ENCODE measurements at regions not wholly inside any gene's neighbourhood (a gene's known extent, or its start where the extent isn't known, plus 50 kb on each side); places are given as distances from the start of the nearest gene placed in this dataset.

- Histone ChIP-seq H3K36me3 (ENCODE audit: control insufficient read depth in 1 of 2, insufficient read depth in 2 of 2, low read length in 2 of 2) (no peaks in the 10 kb centered on the region), H3K27me3 (ENCODE audit: control insufficient read depth in 1 of 2, insufficient read depth in 2 of 2, low read length in 2 of 2) (no peaks in the 10 kb centered on the region), H3K4me3 (ENCODE audit: low read depth in 1 of 2, low read length in 2 of 2) (no peak overlapping the region), H3K4me1 (ENCODE audit: control insufficient read depth in 1 of 2, insufficient read depth in 2 of 2, low read length in 2 of 2) (peaks cover 5 to 13% of the 10 kb centered on the region in 2 donors), H3K9ac (ENCODE audit: low read depth in 1 of 2, low read length in 2 of 2) (no peak overlapping the region), H3K9me3 (ENCODE audit: control insufficient read depth in 1 of 2, low read length in 2 of 2) (no peaks in the 10 kb centered on the region), H3K27ac (ENCODE audit: low read depth, low read length) (no peak overlapping the region)
These were observed 200.7 kb upstream of the PWP1 start for GRCh38 chr12:107484941-107485340.

- Histone ChIP-seq H3K27me3 (ENCODE audit: control insufficient read depth in 1 of 2, insufficient read depth in 2 of 2, low read length in 2 of 2) (no peaks in the 10 kb centered on the region), H3K4me1 (ENCODE audit: control insufficient read depth in 1 of 2, insufficient read depth in 2 of 2, low read length in 2 of 2) (peaks cover 5 to 18% of the 10 kb centered on the region in 2 donors), H3K9ac (ENCODE audit: low read depth in 1 of 2, low read length in 2 of 2) (no peak overlapping the region), H3K9me3 (ENCODE audit: control insufficient read depth in 1 of 2, low read length in 2 of 2) (no peaks in the 10 kb centered on the region), H3K4me3 (ENCODE audit: low read depth in 1 of 2, low read length in 2 of 2) (no peak overlapping the region), H3K27ac (ENCODE audit: low read depth, low read length) (no peak overlapping the region), H3K36me3 (ENCODE audit: control insufficient read depth in 1 of 2, insufficient read depth in 2 of 2, low read length in 2 of 2) (no peaks in the 10 kb centered on the region)
These were observed 199.9 kb upstream of the PWP1 start for GRCh38 chr12:107485731-107486130.

GRCh38 chr12:107486140-107486892, 199.3 kb upstream of the PWP1 start:
- Histone ChIP-seq H3K4me3 (ENCODE audit: low read depth in 1 of 2, low read length in 2 of 2) (no peak overlapping the region), H3K9ac (ENCODE audit: low read depth in 1 of 2, low read length in 2 of 2) (no peak overlapping the region), H3K27ac (ENCODE audit: low read depth, low read length) (no peak overlapping the region), H3K36me3 (ENCODE audit: control insufficient read depth in 1 of 2, insufficient read depth in 2 of 2, low read length in 2 of 2) (no peaks in the 10 kb centered on the region), H3K27me3 (ENCODE audit: control insufficient read depth in 1 of 2, insufficient read depth in 2 of 2, low read length in 2 of 2) (no peaks in the 10 kb centered on the region), H3K4me1 (ENCODE audit: control insufficient read depth in 1 of 2, insufficient read depth in 2 of 2, low read length in 2 of 2) (peaks cover 5 to 24% of the 10 kb centered on the region in 2 donors), H3K9me3 (ENCODE audit: control insufficient read depth in 1 of 2, low read length in 2 of 2) (no peaks in the 10 kb centered on the region)

- H3K9me3 ChIP-seq (ENCODE audit: control insufficient read depth in 1 of 2, low read length in 2 of 2) = no peaks in the 10 kb centered on the region
- H3K36me3 ChIP-seq (ENCODE audit: control insufficient read depth in 1 of 2, insufficient read depth in 2 of 2, low read length in 2 of 2) = no peaks in the 10 kb centered on the region
- H3K27me3 ChIP-seq (ENCODE audit: control insufficient read depth in 1 of 2, insufficient read depth in 2 of 2, low read length in 2 of 2) = no peaks in the 10 kb centered on the region
- peaks cover 6 to 27% of the 10 kb centered on the region in 2 donors for H3K4me1 ChIP-seq (ENCODE audit: control insufficient read depth in 1 of 2, insufficient read depth in 2 of 2, low read length in 2 of 2)
- no peak overlapping the region for H3K4me3 ChIP-seq (ENCODE audit: low read depth in 1 of 2, low read length in 2 of 2)
- no peak overlapping the region for H3K9ac ChIP-seq (ENCODE audit: low read depth in 1 of 2, low read length in 2 of 2)
- H3K27ac ChIP-seq (ENCODE audit: low read depth, low read length) = no peak overlapping the region
These were observed 198.5 kb upstream of the PWP1 start for GRCh38 chr12:107487011-107487680.

- Histone ChIP-seq H3K4me3 (ENCODE audit: low read depth in 1 of 2, low read length in 2 of 2) (no peak overlapping the region), H3K9ac (ENCODE audit: low read depth in 1 of 2, low read length in 2 of 2) (no peak overlapping the region), H3K36me3 (ENCODE audit: control insufficient read depth in 1 of 2, insufficient read depth in 2 of 2, low read length in 2 of 2) (no peaks in the 10 kb centered on the region), H3K27me3 (ENCODE audit: control insufficient read depth in 1 of 2, insufficient read depth in 2 of 2, low read length in 2 of 2) (no peaks in the 10 kb centered on the region), H3K4me1 (ENCODE audit: control insufficient read depth in 1 of 2, insufficient read depth in 2 of 2, low read length in 2 of 2) (peaks cover 21 to 42% of the 10 kb centered on the region in 2 donors), H3K27ac (ENCODE audit: low read depth, low read length) (no peak overlapping the region), H3K9me3 (ENCODE audit: control insufficient read depth in 1 of 2, low read length in 2 of 2) (no peaks in the 10 kb centered on the region)
These were observed 196.9 kb upstream of the PWP1 start for GRCh38 chr12:107488666-107489065.

- Histone ChIP-seq H3K4me3 (ENCODE audit: low read depth in 1 of 2, low read length in 2 of 2) (no peak overlapping the region), H3K27ac (ENCODE audit: low read depth, low read length) (no peak overlapping the region), H3K9ac (ENCODE audit: low read depth in 1 of 2, low read length in 2 of 2) (no peak overlapping the region), H3K27me3 (ENCODE audit: control insufficient read depth in 1 of 2, insufficient read depth in 2 of 2, low read length in 2 of 2) (no peaks in the 10 kb centered on the region), H3K4me1 (ENCODE audit: control insufficient read depth in 1 of 2, insufficient read depth in 2 of 2, low read length in 2 of 2) (peaks cover 29 to 49% of the 10 kb centered on the region in 2 donors), H3K9me3 (ENCODE audit: control insufficient read depth in 1 of 2, low read length in 2 of 2) (no peaks in the 10 kb centered on the region), H3K36me3 (ENCODE audit: control insufficient read depth in 1 of 2, insufficient read depth in 2 of 2, low read length in 2 of 2) (no peaks in the 10 kb centered on the region)
These were observed 195.6 kb upstream of the PWP1 start for GRCh38 chr12:107490010-107490409.

- no peak overlapping the region for H3K27ac ChIP-seq (ENCODE audit: low read depth, low read length)
- H3K4me1 ChIP-seq (ENCODE audit: control insufficient read depth in 1 of 2, insufficient read depth in 2 of 2, low read length in 2 of 2) = peaks cover 24 to 41% of the 10 kb centered on the region in 2 donors
- no peaks in the 10 kb centered on the region for H3K36me3 ChIP-seq (ENCODE audit: control insufficient read depth in 1 of 2, insufficient read depth in 2 of 2, low read length in 2 of 2)
These were observed 193.7 kb upstream of the PWP1 start for GRCh38 chr12:107491856-107492255.

GRCh38 chr12:107492393-107493134, 193.0 kb upstream of the PWP1 start:
- Histone ChIP-seq H3K9ac (ENCODE audit: low read depth in 1 of 2, low read length in 2 of 2) (peak overlapping the region; percentile 20 to 66), H3K27me3 (ENCODE audit: control insufficient read depth in 1 of 2, insufficient read depth in 2 of 2, low read length in 2 of 2) (no peaks in the 10 kb centered on the region), H3K27ac (ENCODE audit: low read depth, low read length) (peak overlapping the region; percentile 58), H3K4me1 (ENCODE audit: control insufficient read depth in 1 of 2, insufficient read depth in 2 of 2, low read length in 2 of 2) (peaks cover 24 to 41% of the 10 kb centered on the region in 2 donors), H3K9me3 (ENCODE audit: control insufficient read depth in 1 of 2, low read length in 2 of 2) (no peaks in the 10 kb centered on the region), H3K4me3 (ENCODE audit: low read depth in 1 of 2, low read length in 2 of 2) (peak overlapping the region in 1 of 2 donors; percentile 25), H3K36me3 (ENCODE audit: control insufficient read depth in 1 of 2, insufficient read depth in 2 of 2, low read length in 2 of 2) (no peaks in the 10 kb centered on the region)

More at GRCh38 chr12:107491856-107492255, 193.7 kb upstream of the PWP1 start:
- Histone ChIP-seq H3K4me3 (ENCODE audit: low read depth in 1 of 2, low read length in 2 of 2) (no peak overlapping the region), H3K27me3 (ENCODE audit: control insufficient read depth in 1 of 2, insufficient read depth in 2 of 2, low read length in 2 of 2) (no peaks in the 10 kb centered on the region), H3K9me3 (ENCODE audit: control insufficient read depth in 1 of 2, low read length in 2 of 2) (no peaks in the 10 kb centered on the region), H3K9ac (ENCODE audit: low read depth in 1 of 2, low read length in 2 of 2) (peak overlapping the region in 1 of 2 donors; percentile 66)

GRCh38 chr12:107493135-107493494, 192.5 kb upstream of the PWP1 start:
- Histone ChIP-seq H3K9me3 (ENCODE audit: control insufficient read depth in 1 of 2, low read length in 2 of 2) (no peaks in the 10 kb centered on the region), H3K27ac (ENCODE audit: low read depth, low read length) (peak overlapping the region; percentile 33), H3K4me1 (ENCODE audit: control insufficient read depth in 1 of 2, insufficient read depth in 2 of 2, low read length in 2 of 2) (peaks cover 24 to 41% of the 10 kb centered on the region in 2 donors), H3K4me3 (ENCODE audit: low read depth in 1 of 2, low read length in 2 of 2) (peak overlapping the region in 1 of 2 donors; percentile 25), H3K36me3 (ENCODE audit: control insufficient read depth in 1 of 2, insufficient read depth in 2 of 2, low read length in 2 of 2) (no peaks in the 10 kb centered on the region), H3K27me3 (ENCODE audit: control insufficient read depth in 1 of 2, insufficient read depth in 2 of 2, low read length in 2 of 2) (no peaks in the 10 kb centered on the region), H3K9ac (ENCODE audit: low read depth in 1 of 2, low read length in 2 of 2) (peak overlapping the region in 1 of 2 donors; percentile 51)

GRCh38 chr12:107493666-107494065, 191.9 kb upstream of the PWP1 start:
- Histone ChIP-seq H3K27ac (ENCODE audit: low read depth, low read length) (no peak overlapping the region), H3K36me3 (ENCODE audit: control insufficient read depth in 1 of 2, insufficient read depth in 2 of 2, low read length in 2 of 2) (no peaks in the 10 kb centered on the region), H3K4me3 (ENCODE audit: low read depth in 1 of 2, low read length in 2 of 2) (no peak overlapping the region), H3K9ac (ENCODE audit: low read depth in 1 of 2, low read length in 2 of 2) (no peak overlapping the region), H3K4me1 (ENCODE audit: control insufficient read depth in 1 of 2, insufficient read depth in 2 of 2, low read length in 2 of 2) (peaks cover 24 to 41% of the 10 kb centered on the region in 2 donors), H3K9me3 (ENCODE audit: control insufficient read depth in 1 of 2, low read length in 2 of 2) (no peaks in the 10 kb centered on the region), H3K27me3 (ENCODE audit: control insufficient read depth in 1 of 2, insufficient read depth in 2 of 2, low read length in 2 of 2) (no peaks in the 10 kb centered on the region)

All from duodenal mucosa (tissue), 2 donors.